ENCODE measurements at regions not wholly inside any gene's neighbourhood (a gene's known extent, or its start where the extent isn't known, plus 50 kb on each side); places are given as distances from the start of the nearest gene placed in this dataset.

DNA sequence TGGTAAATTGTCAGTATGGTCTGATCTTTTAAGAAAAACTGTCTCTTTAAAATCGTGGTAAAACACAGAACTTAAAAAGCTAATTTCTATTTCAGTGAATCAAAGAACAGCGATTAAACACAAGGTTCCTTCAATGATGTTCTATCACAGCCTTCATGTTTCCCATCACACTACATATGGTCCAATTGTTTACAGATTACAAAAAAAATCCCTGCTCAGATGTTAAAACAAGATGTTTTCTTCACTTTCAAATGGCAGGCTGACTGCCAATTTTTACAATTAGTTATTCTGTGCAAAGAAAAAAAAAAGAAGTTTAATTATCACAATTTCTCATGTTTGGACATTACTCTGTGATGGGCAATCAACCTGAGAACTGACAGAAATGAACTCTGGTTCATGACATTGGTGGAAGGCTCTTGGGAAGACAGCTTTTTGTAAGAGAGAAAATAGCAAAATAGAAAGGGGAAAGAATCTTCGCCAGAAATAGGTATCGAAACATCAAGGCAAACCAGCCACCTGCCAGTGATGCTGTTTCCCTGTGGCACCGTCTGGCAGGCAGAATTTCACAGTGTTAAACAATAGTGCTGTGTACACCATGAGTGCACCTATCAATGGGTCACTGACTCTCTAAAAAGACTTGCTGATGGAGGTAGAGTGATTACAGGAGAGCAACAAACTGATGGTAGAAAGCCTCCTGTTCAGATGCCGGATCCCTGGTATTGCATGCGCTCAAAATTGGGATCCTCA, 1020.0 kb upstream of the ARRDC3 start:
- DNase-seq (ENCODE audit: low read depth) = no peak

DNA sequence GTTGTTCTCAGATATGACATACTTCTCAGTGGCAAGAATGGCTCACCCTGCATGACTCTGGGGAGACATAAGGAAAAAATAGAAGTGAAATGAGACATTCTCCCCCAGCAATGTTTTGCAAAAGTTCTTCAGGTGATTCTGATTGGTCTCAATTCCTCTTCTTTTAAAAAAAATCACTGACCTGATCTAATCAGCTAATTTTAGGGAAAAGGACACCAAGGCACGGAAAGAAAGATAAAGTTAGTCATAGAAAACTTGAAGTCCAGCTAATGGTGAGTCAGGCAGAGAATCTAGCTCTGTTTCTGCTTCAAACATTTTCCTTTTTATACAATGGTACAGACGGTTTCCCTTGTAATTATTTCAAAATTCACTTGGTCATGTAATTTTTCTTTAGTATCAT, 1018.9 kb upstream of the ARRDC3 start:
- DNase-seq (ENCODE audit: low read depth) = no peak

DNA sequence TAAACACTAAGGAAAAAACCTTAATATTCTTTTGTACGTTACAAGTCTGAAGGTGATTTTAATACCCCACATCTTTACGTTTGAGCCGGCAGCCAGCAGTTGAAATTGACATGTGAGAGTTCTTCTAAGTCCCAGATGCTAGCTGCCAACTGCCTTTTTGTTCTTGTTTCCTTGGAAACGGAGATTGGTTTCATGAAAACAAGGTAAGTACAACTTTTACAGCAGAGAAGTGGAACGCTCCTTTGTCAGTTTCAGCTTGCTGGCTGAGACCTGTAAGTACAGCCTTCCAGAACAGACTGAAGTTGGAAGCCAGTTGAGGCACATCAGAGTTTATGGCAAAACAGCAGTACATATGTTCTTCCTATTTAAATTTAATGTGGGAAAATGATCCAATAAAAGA, 1018.4 kb upstream of the ARRDC3 start:
- DNase-seq (ENCODE audit: low read depth) = no peak

DNA sequence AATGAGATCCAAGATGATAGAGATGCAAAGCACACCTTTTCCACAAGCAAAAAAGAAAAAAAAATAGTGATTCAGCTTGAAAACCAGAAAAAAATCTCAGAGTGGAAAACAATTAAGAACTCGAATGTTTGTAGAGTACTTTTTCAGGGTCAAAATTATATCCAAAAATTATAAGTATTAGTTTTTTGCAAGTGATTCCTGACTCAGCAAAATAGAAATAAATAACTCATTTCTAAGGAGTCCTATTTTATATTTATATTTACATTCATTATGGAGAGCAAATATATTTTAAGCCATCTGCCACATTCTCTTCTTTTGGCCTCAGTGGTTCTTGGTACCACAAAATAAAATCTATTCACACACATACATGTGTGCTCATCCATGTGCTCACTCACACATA, 1011.8 kb upstream of the ARRDC3 start:
- no peak for DNase-seq (ENCODE audit: low read depth)

DNA sequence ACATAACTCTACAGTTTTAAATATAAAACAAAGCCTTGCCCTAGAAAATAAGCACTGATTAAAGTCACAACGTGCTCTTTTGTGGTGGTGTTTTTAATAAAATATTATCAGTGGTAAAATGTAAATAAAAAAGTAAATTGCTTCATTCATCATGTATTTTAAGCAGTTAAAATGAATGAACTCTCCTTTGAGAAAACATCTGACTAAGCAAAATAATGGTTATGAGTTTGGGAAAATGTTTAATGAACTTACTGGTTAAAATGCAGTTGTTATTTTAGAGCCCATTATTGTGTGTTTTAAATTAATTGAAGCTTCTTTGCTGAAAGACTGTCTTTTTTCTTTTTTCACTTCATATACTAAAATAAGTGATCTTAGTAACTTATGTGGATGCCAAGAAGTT, 1007.5 kb upstream of the ARRDC3 start:
- DNase-seq (ENCODE audit: low read depth) = no peak

DNA sequence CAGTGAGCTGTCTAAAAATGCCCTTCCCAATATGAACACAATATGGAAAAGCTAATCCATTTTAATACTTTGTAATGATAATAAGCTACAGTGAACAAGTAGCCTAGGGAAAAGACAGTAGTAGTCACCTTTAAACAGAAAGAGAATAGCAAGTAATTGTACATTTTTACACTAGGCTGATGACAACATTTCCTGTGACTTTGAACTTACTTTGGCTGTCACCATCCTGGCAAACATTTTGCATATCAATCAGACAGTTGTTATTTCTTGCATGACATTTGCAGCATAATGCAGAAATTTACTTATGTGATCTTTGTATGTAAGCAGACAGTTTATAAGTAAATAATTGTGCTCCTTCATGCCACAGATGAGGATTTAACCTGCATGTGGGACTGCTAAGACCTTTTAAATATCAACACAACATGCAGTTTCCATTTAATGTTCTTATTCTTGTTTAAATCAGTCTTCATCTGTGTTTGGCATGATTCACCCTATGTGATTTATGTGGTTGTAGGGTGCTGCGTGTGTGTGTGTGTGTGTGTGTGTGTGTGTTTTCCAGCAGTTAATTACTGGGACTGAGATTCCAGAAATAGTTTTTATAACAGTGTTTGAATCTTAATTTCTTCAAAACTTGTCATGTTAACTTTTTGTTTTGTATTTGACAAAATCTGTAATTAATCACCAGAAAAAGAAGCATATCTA, 997.1 kb upstream of the ARRDC3 start:
- DNase-seq (ENCODE audit: low read depth) = no peak

DNA sequence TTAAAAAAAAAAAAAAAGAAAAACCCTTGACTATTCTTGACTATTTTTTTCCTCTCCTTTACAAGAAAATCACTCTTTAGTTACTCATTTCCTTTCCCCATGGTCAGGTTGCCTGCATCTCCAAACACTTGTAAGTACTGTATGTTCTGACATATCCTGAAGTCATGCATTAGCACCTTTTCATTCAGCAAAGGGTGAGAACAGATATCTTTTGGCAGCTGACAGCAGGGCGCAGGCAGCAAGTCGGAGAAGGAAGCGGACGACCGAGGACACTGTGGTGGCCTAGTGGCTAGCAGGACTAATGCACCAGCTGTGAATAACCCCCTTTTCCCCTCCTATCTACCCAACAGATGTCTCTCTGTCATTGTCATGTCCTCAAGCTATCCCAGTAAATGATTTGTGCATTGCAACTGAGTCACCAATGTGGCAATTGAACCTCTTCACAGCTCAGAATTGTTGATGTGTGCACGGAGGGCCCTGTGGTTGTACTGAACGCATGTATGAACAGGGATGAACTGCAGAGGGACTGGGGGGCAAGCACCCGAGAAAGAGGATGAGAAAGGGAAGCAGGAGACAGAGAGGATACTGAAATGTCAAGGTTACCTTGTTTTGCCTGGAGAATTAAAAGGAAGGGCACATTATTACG, 996.0 kb upstream of the ARRDC3 start:
- DNase-seq (ENCODE audit: low read depth) = no peak

DNA sequence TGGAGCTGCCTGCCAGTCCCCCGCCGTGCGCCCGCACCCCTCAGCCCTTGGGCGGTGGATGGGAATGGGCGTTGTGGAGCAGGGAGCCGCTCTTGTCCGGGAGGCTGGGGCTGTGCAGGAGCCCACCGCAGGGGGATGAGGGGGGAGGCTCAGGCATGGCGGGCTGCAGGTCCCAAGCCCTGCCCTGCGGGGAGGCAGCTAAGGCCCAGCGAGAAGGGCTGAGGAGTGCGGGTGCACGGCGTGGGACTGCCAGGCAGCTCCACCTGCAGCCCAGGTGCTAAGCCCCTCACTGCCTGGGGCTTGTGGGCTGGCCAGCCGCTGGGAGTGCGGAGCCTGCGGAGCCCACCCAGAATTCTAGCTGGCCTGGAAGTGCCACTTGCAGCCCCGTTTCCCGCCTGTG, 991.7 kb upstream of the ARRDC3 start:
- DNase-seq (ENCODE audit: low read depth) = no peak

DNA sequence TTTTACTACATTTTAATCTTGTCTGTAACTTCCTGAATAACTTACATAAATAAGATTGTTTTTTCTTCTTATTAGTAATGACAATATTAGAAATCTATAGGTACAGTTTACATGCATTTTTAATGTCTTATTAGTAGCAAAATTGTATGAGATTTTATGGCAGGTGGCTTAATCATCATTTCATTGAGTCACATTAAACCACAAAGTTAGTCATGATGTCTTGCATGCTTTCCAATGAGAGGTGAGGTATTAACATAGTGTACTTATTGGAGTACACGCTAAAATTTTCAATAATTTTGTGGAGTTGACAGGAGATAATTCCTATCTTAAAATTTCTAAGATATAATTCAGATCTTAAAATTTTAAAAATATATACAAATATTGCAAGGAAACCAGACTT, 989.6 kb upstream of the ARRDC3 start:
- no peak for DNase-seq (ENCODE audit: low read depth)

DNA sequence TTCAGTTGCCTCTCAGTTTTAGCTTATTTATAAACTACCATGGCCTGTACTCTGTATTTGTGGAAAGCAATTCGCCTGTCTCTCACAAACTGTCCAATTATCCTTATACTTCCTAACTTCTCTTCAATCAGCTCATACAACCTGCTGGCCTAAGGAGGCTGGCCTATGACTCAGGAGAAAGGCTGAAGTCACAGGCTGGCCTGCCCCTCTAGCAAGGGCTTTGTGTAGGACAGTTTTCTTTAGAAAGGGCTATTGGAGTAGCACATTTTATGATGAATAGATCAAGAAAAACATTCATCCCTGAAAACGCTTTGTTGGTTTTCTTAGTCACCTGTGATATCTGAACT, 988.7 kb upstream of the ARRDC3 start:
- no peak for DNase-seq (ENCODE audit: low read depth)

DNA sequence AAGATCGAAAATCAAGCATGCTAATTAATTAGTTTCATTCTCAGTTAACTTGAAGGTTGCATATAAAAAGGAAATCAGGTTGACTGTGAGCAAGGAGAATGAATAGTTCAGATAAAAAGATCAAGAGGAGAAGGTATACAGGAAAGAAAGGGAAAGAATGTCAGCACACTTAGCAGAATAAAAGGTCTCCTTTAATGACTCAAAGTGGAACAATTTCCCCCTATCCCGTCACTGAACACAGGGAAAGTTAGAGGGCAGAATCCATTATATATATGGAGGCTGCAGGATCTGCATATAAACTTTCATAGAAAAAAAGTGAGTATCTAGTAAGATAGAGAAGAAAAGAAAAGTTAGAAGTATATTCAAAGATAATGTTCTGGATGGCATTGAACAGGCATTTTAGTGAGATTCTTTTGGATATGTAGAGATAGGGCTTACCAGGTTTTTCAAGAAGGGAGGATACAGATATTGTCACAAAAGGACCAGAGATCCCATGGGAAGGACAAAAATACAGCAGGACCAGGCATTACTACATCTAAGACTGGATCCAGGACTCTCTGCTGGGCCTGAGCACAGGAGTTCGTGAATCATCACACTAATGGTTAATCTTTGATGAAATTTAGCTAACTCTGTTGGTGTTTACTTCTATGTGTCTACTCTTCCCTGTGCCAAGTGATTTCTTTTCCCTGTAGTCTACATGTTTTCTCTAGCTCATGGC, 988.2 kb upstream of the ARRDC3 start:
- DNase-seq (ENCODE audit: low read depth) = no peak

DNA sequence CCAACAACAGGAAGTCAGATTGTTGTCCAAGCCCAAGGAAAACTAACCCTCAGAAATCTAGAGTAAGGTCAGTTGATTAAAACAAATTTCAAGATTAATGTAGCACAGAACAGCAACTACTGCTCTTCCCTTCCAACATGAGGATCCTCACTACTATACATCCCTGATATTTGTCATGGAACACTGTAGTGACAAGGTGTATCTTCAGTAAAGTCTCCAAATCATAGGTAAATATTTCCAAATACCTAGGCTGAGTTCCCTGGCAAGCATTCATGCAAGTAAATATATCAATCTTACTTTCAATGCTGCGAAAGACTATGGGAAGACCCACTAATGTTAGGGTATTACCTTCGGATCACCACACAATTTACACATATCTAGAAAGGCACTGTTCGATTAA, 986.9 kb upstream of the ARRDC3 start:
- no peak for DNase-seq (ENCODE audit: low read depth)

DNA sequence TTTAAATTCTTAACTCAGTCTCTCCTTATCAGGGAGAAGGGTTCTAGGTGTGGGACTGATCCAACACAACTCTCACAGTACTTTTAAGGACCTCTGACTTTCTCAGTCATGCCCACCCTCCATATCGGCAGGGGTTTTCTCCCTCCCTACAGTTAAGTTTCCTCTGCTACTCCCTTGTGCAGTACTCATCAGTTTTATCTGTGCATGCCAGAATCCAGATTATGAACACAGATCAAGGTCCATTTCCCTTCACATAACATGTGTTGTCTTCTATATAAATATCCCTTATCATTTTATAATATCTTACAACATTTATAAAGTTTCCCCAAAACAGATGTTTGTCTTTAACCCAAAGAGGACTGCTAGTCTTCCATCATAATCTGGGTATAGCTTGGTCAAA, 986.5 kb upstream of the ARRDC3 start:
- no peak for DNase-seq (ENCODE audit: low read depth)

DNA sequence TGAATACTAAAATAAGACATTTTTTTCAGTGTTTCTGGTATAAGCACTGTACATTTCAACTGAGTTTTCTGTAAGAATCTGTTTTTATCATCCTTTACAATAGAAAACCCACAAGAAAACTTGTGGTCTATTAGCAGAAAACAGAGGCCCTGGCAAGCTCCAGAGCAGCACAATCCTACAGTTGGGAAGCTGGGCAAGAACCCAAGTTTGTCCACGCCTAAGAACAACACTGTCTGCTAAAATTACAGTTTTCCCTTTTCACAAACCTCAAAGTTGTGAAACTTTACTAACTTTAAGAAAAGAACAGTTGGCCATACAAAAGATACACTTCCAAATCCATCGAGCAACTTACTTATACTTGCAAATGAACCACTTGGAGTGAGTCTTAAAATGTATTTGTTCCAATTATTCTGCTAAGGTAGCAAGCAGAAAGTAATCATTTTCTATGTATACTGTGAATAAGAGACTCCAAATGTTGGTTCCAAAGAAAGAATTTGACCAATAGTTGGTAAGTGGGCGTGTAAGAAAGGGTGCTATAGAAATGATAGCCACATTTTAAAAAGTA, 982.0 kb upstream of the ARRDC3 start:
- peak; percentile 70 for DNase-seq (ENCODE audit: low read depth)

DNA sequence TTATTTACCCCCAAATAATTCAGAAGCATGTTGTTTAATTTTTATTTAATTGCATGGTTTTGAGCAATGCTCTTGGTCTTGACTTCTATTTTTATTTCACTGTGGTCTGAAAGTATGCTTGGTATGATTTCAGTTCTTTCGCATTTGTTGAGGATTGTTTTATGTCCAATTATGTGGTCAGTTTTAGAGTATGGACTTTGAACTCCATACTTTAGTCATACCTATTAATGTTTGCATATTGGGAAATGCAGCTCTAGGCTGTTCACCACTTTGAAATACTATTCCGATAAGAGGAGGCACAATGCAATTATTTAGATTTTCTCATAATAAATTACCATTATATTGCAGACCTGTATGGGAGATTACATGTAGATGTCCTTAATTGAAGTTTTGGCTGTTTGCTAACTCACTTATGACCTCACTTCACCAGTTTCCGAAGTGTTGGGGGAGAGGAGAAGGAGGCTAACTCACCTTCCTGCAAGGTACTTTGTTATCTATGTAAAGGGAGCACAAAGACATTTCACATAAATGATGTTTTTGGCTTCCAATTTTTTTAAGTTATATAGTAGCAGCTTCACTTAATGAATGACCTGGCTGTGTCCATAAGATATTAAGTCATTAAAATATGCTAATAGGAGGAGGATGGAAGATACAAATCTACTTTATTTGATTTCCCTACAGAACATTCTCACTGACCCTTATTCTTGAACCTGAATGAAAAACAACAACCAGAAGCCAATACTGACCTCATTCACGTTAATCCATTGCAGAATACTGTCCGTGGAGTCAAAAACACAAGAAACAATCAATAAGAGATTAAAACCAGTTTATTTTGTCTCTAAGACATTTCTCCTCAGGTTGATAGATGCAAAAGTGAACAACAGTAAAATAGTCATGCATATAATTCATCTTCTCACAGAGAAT, 970.3 kb upstream of the ARRDC3 start:
- peak; percentile 67 for DNase-seq (ENCODE audit: low read depth)

DNA sequence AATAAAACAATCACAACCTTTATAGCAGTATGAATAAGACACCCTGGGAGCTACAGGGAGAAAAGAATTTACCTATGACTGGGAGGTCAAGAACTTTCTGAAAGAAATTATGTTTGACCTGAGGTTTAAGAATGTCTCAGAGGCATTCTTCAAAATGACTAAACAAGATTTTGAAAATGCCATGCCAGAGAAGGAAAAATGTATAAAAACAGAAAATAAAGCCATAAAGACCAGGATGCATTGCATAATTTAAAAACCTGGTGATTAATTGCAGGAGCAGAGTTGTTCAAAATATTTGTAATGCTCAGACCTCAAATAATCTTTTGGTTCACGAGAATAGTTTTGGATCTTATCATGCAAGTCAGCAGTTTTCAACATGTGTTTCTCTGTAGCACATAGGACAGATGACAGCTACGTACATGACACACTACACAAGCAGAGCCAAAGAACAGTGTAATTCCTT, 954.7 kb upstream of the ARRDC3 start:
- peak; percentile 73 for DNase-seq (ENCODE audit: low read depth)

DNA sequence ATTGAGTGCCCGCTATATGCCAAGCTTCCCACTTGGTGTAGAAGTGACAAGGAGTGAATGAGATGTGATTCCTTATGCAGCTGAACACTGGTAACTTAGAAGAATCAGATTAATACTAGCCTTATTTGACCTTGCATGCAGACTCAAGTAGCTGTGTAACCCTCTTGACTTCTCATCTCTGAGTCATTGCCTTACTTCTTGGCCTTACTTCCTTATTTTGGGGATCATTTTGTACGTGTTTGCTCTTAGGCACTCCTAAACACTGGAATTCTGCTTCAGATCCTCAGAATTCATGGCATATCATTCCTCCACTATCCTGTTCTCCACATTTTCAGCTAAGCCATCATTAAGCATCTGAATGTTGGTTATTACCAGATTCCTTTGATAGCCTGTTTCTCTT, 948.9 kb upstream of the ARRDC3 start:
- peak; percentile 47 for DNase-seq (ENCODE audit: low read depth)

DNA sequence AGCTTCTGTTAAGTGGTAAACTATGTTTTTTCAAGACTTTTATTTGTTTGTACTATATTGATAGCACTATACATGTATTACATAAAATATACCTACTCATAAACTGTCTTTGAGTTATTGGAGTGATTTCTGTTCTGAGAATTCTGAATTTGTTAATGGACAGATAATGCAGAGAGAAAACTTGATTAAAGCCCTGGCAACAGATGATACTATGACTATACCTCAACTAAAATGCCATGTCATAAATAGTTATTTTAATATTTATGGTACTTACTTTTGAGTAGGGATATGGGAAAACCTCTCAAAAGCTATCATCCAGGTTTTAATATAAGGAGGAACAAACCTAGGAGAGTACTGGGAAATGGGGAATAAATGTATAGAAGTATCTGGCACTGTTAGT, 947.2 kb upstream of the ARRDC3 start:
- no peak for DNase-seq (ENCODE audit: low read depth)

DNA sequence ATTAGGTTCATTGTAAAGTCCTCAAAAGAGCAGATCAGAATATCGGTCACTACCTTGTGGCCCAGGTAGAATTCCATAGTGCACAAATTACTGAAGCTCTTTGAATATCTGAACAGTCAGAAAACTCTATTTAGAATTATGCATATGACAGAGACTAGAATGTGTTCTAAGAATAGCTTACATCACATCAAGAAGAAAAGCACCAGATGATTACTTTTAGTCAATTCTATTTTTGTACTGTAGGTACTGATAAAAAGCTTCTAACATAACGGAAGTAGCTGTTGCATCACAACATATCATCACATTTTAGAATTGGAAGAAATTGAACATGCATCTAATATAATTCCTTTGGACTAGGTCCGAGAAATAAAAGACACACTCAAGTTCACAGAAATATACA, 946.6 kb upstream of the ARRDC3 start:
- DNase-seq (ENCODE audit: low read depth) = no peak

DNA sequence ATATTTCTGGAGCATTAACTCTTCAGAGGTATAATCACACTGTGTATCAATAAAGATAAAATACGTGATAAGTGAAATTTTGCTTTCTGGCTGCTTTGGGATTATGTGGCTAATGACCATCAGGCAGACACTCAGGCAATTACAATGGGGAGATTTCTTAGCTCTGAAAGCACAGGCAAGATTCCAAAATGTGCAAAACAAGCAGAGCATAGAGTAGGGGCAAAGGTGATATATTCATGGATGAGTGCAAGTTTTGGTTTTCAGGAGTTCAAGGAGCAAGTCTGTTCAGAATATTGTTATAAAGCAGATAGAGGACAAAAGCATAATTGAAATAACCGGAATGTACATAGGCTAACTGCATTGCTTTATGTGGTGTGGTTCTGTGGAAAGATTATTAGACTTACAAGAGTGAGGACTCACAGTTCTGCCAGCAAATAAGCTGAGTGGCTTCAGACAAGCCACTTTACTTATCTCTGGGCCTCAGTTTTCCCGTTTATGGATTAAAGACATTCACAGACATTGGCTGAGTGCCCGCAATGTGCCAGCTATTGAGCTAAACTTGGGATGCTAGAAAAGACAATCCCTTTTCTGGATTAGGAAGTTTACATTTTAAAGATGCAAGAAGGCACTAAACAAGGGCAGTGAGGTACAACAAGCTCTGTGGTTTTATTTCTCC, 945.6 kb upstream of the ARRDC3 start:
- DNase-seq (ENCODE audit: low read depth) = no peak

DNA sequence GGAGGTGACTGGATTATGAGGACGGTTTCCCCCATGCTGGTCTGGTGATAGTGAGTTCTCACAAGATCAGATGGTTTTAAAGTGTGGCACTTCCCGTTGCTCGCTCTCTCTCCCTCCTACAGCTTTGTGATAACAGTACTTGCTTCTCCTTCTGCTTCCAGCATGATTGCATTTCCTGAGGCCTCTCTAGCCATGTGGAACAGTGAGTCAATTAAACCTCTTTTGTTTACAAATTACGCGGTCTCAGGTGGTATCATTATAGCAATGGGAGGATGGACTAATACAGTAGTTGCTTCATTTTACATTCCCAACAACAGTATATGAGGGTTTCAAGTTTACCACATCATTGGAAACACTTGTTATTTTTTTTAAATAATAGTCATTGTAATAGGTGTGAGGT, 937.3 kb upstream of the ARRDC3 start:
- no peak for DNase-seq (ENCODE audit: low read depth)
